Pons (tissue), 1 donor: ENCODE measurements at regions not wholly inside any gene's neighbourhood (a gene's known extent, or its start where the extent isn't known, plus 50 kb on each side); places are given as distances from the start of the nearest gene placed in this dataset.
A peak's percentile ranks its signal among the peaks of the same experiment; 100 is the strongest.

Experiments
- DNase-seq: peaks from one replicate; pipeline ENCODE4 v3.0.0-alpha.2; 2016; ENCODE audit warnings: low spot score

GRCh38 chr14:95442016-95442632 is 74.3 kb downstream of the SYNE3 start:
- no peak for DNase-seq

- DNase-seq, result no peak
Observed at GRCh38 chr14:95440951-95441350, 75.5 kb downstream of the SYNE3 start.

- no peak for DNase-seq
Observed at GRCh38 chr14:95440496-95440895, 76.0 kb downstream of the SYNE3 start.

DNA sequence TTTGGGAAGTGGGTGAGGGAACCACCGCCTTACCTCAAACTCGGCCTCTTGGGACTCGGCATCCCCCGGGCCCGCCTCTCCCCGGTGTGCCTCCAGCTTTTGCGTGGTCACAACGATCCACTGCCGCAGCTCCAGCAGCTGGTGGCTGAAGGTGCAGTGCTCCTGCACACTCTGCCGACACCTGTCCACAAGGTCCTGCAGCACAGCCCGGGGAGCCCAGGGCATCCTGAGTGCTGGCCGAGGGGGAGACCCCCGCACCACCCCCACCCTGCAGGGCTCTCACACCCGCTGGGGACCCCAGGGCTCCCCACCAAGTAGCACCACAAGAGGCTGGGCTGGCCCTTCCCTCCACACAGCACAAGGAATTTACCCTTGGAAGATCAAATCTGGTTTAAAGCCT is 76.6 kb downstream of the SYNE3 start:
- no peak for DNase-seq

GRCh38 chr14:95437715-95438114 is 78.7 kb downstream of the SYNE3 start:
- DNase-seq, result no peak

DNA sequence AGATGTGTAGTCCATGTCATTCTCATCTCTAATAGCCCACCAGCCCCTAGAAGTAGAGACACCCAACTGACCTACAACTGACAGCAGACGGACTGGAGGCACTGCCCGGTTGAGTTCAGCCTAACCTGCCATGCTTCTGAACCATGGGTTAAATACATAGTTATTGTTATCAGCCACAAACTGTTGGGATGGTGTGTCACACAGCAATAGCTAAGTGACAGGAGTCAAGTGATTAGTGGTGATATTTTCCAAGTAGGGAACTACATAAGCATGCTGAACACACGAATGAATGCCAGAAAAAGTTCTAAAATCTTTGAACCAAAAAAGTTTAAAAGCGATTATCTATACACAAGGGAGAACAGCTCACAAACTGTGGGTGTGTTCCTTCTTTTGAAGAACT is 80.1 kb downstream of the SYNE3 start:
- no peak for DNase-seq

- DNase-seq, result no peak
Observed at GRCh38 chr14:95434121-95434520, 82.3 kb downstream of the SYNE3 start.

DNA sequence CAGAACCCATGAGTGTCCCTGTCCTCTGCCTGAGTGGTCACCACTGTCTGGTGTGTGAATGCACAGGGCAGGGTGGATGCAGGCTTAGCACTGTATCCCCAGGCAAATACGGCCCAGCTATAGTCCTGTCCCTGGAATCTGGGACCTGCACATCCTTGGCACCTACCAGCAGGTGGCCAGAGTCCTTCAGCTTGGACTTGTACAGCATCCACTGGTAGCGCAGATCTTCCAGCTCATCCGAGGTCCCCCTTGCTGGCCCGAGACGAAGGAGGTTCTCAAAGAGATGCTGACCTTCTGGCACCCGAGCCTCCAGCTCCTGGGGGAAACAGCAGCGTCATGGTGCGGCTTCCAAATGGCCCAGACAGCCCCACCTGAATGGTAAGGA is 83.4 kb downstream of the SYNE3 start:
- no peak for DNase-seq

DNA sequence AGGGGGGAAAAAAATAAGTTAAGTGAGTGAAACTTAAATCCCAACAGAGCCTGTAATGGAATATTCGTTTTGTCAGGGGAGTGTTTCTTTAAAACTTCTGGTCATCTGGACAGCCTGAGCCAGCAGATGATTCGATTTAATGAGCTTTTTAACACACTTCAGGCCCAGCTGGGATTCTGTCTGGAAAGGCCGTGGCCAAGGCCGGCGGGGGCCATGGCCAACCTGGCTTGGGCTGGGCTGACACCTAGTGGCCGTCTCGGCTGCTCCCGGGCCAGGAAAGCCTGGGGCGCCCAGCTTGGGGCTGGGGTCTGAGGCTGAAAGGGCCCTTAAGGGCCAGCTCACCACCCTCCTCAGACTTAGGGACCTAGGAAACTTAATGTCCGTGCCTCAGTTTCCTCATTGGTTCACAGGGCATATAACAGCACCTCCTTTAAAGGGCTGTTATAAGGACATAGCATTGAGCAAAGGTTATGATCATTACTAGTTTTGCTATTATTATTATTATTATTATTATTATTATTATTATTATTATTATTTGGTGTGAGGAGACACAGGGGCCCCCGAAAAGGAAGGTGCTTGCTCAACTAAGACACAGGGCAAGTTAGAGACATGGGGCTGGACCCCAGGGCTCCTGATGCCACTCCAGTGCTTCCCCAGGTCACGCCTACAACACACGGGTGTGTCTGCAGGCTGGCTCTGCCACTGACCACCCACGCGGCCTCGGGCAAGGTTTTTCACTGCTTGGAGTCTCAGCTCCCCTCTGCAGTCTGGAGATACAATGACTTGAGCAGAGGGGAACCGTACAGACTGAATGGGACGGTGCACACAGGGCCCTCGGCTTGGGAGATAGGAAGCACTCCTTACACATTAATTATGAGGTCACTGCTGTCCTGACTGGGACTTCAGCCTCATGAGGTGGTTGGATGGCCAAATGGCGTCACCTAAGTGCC is 84.0 kb downstream of the SYNE3 start:
- peak; percentile 45 for DNase-seq

GRCh38 chr14:95431199-95432143 is 85.0 kb downstream of the SYNE3 start:
- DNase-seq, result peak; percentile 50

DNA sequence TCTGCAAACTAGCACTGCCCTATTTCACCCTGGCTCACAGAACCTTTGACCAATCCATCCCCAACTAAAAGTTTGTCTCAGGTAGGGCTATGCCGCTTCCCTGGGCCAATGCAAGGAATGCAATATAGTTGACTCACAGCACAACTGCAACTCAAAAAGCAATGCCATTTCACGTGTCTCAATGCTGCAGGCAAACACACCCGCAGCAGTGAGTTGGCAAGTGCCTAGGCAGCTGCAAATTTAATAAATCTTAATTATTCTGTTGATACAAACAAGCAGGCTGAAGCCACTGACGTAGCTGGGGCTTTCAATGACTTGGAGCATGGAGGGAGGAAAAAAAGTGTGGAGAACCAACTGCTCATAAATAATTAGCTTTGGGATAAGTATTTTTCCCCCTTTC is 87.9 kb downstream of the SYNE3 start:
- no peak for DNase-seq

DNA sequence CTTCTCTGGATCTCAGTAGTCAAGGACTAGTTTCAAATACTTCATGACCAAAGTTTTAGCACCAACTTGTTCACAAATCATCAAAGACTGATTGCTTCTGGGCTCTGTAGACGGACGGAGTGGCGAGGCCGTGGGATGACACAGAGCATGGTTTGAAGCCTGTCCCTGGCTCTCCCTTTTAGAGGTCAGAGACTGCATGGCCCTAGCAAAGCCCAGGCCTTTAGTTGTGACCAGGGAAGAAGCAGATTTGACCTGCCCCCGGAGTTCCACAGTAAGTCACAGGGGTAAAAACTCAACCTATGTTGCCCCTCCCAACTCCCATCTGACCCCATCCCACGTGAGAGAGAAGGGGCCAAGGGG is 90.4 kb downstream of the SYNE3 start:
- no peak for DNase-seq

- no peak for DNase-seq
Observed at GRCh38 chr14:95425369-95426115, 90.9 kb downstream of the SYNE3 start.

GRCh38 chr14:95424529-95424928 is 91.9 kb downstream of the SYNE3 start:
- no peak for DNase-seq

GRCh38 chr14:95421741-95422140 is 94.7 kb downstream of the SYNE3 start:
- no peak for DNase-seq

DNA sequence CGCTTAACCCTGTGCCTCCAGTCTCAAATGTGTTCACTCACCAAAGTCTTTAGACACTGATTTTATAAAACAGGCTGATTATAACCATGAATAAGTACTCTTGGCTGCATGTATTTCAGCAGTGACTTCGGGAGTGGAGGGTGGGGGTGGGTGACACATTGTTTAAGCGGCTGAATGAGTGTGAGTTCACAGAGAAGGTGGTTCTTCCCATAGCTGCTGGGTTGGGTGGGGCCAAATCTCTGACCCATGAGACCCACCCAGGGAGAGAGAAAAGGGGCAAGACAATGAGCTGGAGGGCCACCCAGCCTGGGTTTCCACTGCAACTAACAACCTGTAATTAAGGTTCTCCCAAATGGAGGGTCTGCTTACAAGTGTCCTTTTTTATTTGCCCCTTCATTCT is 96.4 kb downstream of the SYNE3 start:
- no peak for DNase-seq

- no peak for DNase-seq
Observed at GRCh38 chr14:95419569-95419968, 96.9 kb downstream of the SYNE3 start.

DNA sequence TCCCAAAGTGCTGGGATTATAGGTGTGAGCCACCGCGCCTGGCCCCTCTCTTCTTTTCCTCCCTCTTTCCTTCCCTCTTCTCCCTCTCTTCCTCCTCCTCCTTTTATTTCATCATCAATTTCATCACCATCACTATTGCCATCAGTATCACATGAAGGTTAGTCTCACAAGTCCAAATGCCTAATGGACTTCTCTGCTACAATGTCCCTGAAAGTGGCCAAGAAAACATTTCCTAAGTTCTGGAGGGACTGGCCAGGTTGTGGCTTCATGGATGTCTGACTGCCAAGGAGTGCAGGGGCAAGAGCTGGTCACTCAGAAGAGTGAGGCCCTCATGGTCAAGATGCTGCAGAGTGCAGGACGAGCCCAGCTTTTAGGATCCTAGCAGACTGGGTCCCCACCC is 97.6 kb downstream of the SYNE3 start:
- no peak for DNase-seq

DNA sequence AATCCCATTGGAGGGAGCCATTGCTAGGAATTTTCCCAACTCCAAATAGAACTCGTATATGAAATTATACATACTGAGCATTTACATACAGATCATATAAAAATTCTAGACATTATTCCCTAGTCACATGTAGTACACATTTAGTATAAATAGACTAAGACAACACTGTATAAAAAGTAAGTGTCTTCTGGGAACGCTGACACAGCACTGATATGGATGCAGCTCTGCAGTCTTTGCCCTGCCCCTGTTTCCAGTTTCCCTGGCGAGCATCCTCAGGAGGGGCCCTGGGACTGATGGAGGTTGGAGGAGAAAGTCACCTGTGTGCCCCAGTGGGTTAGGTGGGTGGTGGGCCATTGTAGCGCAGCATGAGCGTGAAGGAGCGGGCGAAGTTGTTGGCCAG is 97.8 kb upstream of the CLMN start:
- DNase-seq, result no peak

DNA sequence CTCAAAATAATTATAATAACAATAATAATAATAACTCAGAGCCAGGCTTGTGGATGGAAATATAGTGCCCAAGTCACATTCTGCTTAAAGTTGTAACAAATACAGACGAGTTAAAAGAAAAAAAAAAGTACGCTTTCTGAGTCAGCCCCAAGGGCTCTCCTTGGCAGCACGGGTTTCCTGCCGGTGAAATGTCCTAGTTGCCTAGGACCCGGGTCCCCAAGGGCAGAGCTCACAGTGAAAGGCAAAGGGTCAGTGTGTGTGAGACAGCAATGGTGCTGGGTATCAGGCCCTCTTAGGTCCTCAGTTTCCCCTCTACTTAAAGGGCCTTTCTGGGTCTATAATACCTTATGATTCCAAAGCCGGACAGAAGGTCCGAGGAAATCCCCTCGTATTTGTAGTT is 96.3 kb upstream of the CLMN start:
- no peak for DNase-seq

GRCh38 chr14:95413289-95414215 is 93.8 kb upstream of the CLMN start:
- no peak for DNase-seq
